Naive thymus-derived CD4-positive, alpha-beta T cell (primary cell): ENCODE measurements at regions not wholly inside any gene's neighbourhood (a gene's known extent, or its start where the extent isn't known, plus 50 kb on each side); places are given as distances from the start of the nearest gene placed in this dataset.

Experiments
- ATAC-seq: fragments of 150-1000 bp; cut with Tn5 transposase; 2 replicates; pipeline ENCODE4 v1.10.0; 2021; ENCODE audit warnings: mild to moderate bottlenecking, moderate library complexity
- CTCF ChIA-PET: fragments of 350-600 bp; sonication (Branson Sonifier 250); formaldehyde crosslinking; loops from one replicate; lab custom pipeline; 2021; ENCODE audit warnings: antibody characterized with exemption; lab: Charles Lee
- POLR2A ChIA-PET: fragments of 350-600 bp; sonication (Branson Sonifier 250); formaldehyde crosslinking; loops from one replicate; lab custom pipeline; 2021; ENCODE audit warnings: antibody characterized with exemption, inconsistent platforms; lab: Charles Lee
- DNase-seq, 9 donors: peaks; one replicate each; pipeline versions ENCODE4 v3.0.0 to v3.0.0-alpha.2; 2020 to 2022; ENCODE audit warnings: mixed read lengths in 1 of 9
- H3K27ac ChIP-seq: one replicate; pipeline ENCODE4 v1.7.0; 2013; ENCODE audit warnings: mild to moderate bottlenecking, low read depth, low read length, moderate library complexity
- H3K27me3 ChIP-seq, 2 donors: one replicate each; pipeline ENCODE4 v1.7.0; 2013; ENCODE audit warnings: low read length in 2 of 2, mild to moderate bottlenecking in 2 of 2, moderate library complexity in 2 of 2; ENCODE audit not compliant: control insufficient read depth in 2 of 2, insufficient read depth in 2 of 2
- H3K36me3 ChIP-seq, 3 experiments: 1 replicate in 2 of 3; 2 replicates in 1 of 3; pipeline ENCODE4 v1.7.0; 2013; ENCODE audit warnings: low read length in 3 of 3, mild to moderate bottlenecking in 3 of 3, moderate library complexity in 1 of 3; ENCODE audit not compliant: insufficient read depth in 3 of 3, control insufficient read depth in 2 of 3
- H3K4me1 ChIP-seq, 2 donors: one replicate each; pipeline ENCODE4 v1.7.0; 2013; ENCODE audit warnings: low read length in 2 of 2, mild to moderate bottlenecking in 2 of 2, moderate library complexity in 1 of 2; ENCODE audit not compliant: control insufficient read depth in 2 of 2, insufficient read depth in 2 of 2
- H3K4me3 ChIP-seq: 2 replicates; pipeline ENCODE4 v1.7.0; 2013; ENCODE audit warnings: mild to moderate bottlenecking, low read length
- H3K9me3 ChIP-seq, 3 experiments: 1 replicate in 2 of 3; 2 replicates in 1 of 3; pipeline ENCODE4 v1.7.0; 2013; ENCODE audit warnings: low read length in 3 of 3; ENCODE audit not compliant: control insufficient read depth in 2 of 3
- H3K27ac Mint-ChIP-seq, 9 donors: one replicate each; pipeline ENCODE4 v1.8.0; 2020 to 2022; ENCODE audit warnings: mixed read lengths in 9 of 9, mild to moderate bottlenecking in 8 of 9, moderate library complexity in 5 of 9, inconsistent platforms in 2 of 9
- H3K27me3 Mint-ChIP-seq, 5 donors: one replicate each; pipeline ENCODE4 v1.8.0; 2021 to 2022; ENCODE audit warnings: mixed read lengths in 5 of 5, mild to moderate bottlenecking in 1 of 5
- H3K36me3 Mint-ChIP-seq, 5 donors: one replicate each; pipeline ENCODE4 v1.8.0; 2020 to 2022; ENCODE audit warnings: mixed read lengths in 5 of 5, mild to moderate bottlenecking in 3 of 5, inconsistent platforms in 1 of 5
- H3K4me1 Mint-ChIP-seq, 7 donors: one replicate each; pipeline ENCODE4 v1.8.0; 2020 to 2022; ENCODE audit warnings: mixed read lengths in 7 of 7, mild to moderate bottlenecking in 3 of 7, inconsistent platforms in 1 of 7
- H3K4me3 Mint-ChIP-seq, 10 donors: one replicate each; pipeline ENCODE4 v1.8.0; 2020 to 2022; ENCODE audit warnings: mild to moderate bottlenecking in 10 of 10, mixed read lengths in 10 of 10, moderate library complexity in 6 of 10, inconsistent platforms in 2 of 10
- H3K9me3 Mint-ChIP-seq, 11 donors: one replicate each; pipeline ENCODE4 v1.8.0; 2020 to 2022; ENCODE audit warnings: mixed read lengths in 11 of 11, mild to moderate bottlenecking in 4 of 11, inconsistent platforms in 1 of 11, moderate library complexity in 1 of 11
- intact Hi-C, 2 donors: fragments of 100-400 bp; cut with micrococcal nuclease; formaldehyde crosslinking; loops; one replicate each; pipeline ENCODE4 v1.15.1; 2023

DNA sequence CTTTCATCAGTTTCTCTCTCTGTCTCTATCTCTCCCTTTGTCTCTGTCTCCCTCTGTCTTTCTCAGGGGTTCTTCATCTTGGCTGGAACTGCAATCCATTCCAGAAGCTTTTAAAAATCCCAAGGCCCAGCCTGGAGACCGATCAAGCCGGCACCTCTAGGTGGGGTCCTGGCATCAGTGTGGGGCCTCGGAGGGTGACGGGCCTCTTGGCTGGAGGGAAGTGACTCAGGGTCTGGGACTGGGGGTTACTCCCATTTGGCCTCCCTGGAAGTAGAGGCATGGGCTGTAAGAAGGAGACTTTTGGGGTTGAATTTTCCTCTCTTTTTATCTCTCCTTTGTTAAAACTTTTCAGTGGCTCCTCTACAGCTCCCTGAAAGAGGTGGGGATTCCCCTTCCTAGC, 52.8 kb upstream of the OTOF start:
- CTCF ChIA-PET: interaction anchor here (1.1 kb wide), 1 partner anchor 49 kb away, joined by 3 read pairs; no protein-coding TSS in a partner anchor
- Histone ChIP-seq H3K27me3 (no peaks in the 10 kb centered on the region), H3K4me1 (no peaks in the 10 kb centered on the region), H3K4me3 (no peak overlapping the region), H3K9me3 (no peaks in the 10 kb centered on the region), H3K36me3 (no peaks in the 10 kb centered on the region), H3K27ac (no peak overlapping the region)
- DNase-seq: no peak
- ATAC-seq: no peak
- H3K4me3 Mint-ChIP-seq: no peak overlapping the region
- no peak overlapping the region for H3K27ac Mint-ChIP-seq
- H3K9me3 Mint-ChIP-seq: peaks cover 0 to 2% (median 0%) of the 10 kb centered on the region in 11 donors
- POLR2A ChIA-PET: no interaction called here
- no peaks in the 10 kb centered on the region for H3K4me1 Mint-ChIP-seq
- peaks cover 0 to 5% (median 0%) of the 10 kb centered on the region in 5 donors for H3K27me3 Mint-ChIP-seq
- no peaks in the 10 kb centered on the region for H3K36me3 Mint-ChIP-seq
- intact Hi-C loops: no loop called here

DNA sequence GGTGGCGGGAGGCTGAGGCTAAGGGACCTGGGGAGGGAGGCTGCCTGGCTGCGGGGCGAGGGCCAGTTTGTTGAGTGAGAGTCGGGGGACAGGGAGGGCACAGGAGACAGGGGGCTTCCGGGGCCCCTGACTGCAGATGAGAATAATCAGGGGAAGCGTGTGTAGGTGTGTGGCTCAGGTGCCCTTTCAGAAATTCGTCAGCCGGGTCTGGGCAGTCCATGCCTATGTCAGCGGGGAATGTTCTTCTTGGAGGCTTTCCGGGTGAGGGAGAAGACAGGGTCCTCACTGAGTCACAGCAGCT, 52.3 kb upstream of the OTOF start:
- Mint-ChIP-seq H3K4me1 (no peaks in the 10 kb centered on the region), H3K27me3 (peaks cover 0 to 5% (median 0%) of the 10 kb centered on the region in 5 donors), H3K27ac (no peak overlapping the region), H3K36me3 (no peaks in the 10 kb centered on the region), H3K9me3 (no peaks in the 10 kb centered on the region), H3K4me3 (no peak overlapping the region)
- ATAC-seq: no peak
- Histone ChIP-seq H3K9me3 (no peaks in the 10 kb centered on the region), H3K36me3 (no peaks in the 10 kb centered on the region), H3K27me3 (no peaks in the 10 kb centered on the region), H3K4me3 (no peak overlapping the region), H3K4me1 (no peaks in the 10 kb centered on the region), H3K27ac (no peak overlapping the region)
- ChIA-PET POLR2A (no interaction called here), CTCF (no interaction called here)
- intact Hi-C loops: no loop called here
- DNase-seq: no peak

DNA sequence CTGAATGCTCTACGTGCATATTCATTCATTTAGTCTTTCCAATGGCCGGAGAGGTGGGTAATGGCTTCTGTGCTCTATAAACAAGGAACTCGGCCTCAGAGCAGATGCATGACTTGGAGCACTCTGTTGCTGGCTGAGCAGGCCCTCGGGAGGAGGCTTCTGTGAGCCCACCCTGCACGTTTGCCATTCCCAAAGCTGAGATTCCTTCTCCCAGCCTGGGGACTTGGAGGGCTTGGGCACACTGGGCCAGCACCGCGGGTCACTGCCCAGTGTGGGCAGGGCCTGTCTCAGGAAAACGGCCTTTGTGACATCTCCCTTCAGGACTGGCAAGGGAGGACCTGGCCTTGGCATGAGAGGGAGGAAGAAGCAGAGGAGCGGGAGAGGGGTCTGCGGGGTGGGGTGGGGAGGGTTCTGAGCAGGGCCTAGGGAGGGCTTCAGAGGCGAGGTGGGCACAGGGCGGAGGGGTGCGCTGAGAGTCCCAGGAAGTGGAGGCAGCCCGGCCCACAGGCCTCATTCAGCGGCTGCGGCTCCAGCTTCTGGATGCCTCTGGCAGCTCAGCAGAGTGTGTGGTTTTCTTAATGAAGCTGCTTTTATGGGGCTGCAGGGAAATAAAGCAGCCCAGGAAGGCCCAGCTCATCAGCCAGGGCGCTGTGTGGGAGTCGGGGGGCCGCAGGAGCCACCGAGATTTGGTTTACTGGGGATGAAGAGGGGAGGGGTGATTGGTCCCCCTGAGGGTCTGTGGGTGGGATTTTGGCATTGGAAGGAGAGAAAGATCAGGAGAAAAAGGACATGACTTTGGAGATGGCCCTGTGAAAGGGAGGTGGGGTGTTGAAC, 51.7 kb upstream of the OTOF start:
- H3K9me3 Mint-ChIP-seq: no peaks in the 10 kb centered on the region
- peaks cover 0 to 4% (median 0%) of the 10 kb centered on the region in 5 donors for H3K27me3 Mint-ChIP-seq
- no peak overlapping the region for H3K4me3 Mint-ChIP-seq
- H3K36me3 Mint-ChIP-seq: no peaks in the 10 kb centered on the region
- Histone ChIP-seq H3K36me3 (no peaks in the 10 kb centered on the region), H3K27ac (no peak overlapping the region), H3K4me3 (no peak overlapping the region), H3K9me3 (no peaks in the 10 kb centered on the region), H3K4me1 (no peaks in the 10 kb centered on the region), H3K27me3 (no peaks in the 10 kb centered on the region)
- ChIA-PET POLR2A (no interaction called here), CTCF (no interaction called here)
- ATAC-seq (no peak), DNase-seq (no peak)
- no peaks in the 10 kb centered on the region for H3K4me1 Mint-ChIP-seq
- intact Hi-C loops: no loop called here
- no peak overlapping the region for H3K27ac Mint-ChIP-seq

DNA sequence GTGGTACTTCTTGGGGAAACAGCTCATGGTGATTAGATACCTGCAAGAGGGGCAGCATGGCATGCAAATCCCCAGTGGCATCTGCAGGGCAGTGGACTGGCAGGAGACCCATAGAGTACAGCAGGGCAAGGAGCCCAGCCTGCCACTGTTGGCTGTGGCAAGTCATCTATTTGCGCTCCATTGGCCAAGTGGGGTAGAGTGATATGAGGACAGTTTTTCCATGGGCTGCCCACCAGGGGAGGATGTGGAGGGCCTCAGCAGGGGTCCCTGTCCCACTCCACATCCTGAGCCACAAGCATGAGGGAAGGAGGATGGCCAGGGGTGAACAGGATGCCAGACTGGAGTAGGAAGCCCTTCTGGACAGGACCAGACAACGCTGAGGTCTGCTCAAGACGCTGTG, 50.9 kb upstream of the OTOF start:
- no peaks in the 10 kb centered on the region for H3K9me3 ChIP-seq
- H3K27me3 ChIP-seq: no peaks in the 10 kb centered on the region
- H3K4me3 ChIP-seq: no peak overlapping the region
- DNase-seq (no peak), ATAC-seq (no peak)
- H3K4me3 Mint-ChIP-seq: no peak overlapping the region
- POLR2A ChIA-PET: no interaction called here
- H3K36me3 ChIP-seq: no peaks in the 10 kb centered on the region
- H3K27me3 Mint-ChIP-seq: peaks cover 0 to 3% (median 0%) of the 10 kb centered on the region in 5 donors
- H3K4me1 Mint-ChIP-seq: no peaks in the 10 kb centered on the region
- H3K27ac ChIP-seq: no peak overlapping the region
- intact Hi-C loops: no loop called here
- no peaks in the 10 kb centered on the region for H3K9me3 Mint-ChIP-seq
- H3K27ac Mint-ChIP-seq: no peak overlapping the region
- H3K4me1 ChIP-seq: no peaks in the 10 kb centered on the region
- H3K36me3 Mint-ChIP-seq: no peaks in the 10 kb centered on the region
- CTCF ChIA-PET: no interaction called here

- Histone ChIP-seq H3K27me3 (no peaks in the 10 kb centered on the region), H3K4me1 (no peaks in the 10 kb centered on the region), H3K27ac (no peak overlapping the region), H3K36me3 (no peaks in the 10 kb centered on the region), H3K4me3 (no peak overlapping the region), H3K9me3 (no peaks in the 10 kb centered on the region)
- Mint-ChIP-seq H3K4me3 (no peak overlapping the region), H3K9me3 (no peaks in the 10 kb centered on the region), H3K27ac (no peak overlapping the region), H3K4me1 (no peaks in the 10 kb centered on the region), H3K27me3 (peaks cover 0 to 3% (median 0%) of the 10 kb centered on the region in 5 donors), H3K36me3 (no peaks in the 10 kb centered on the region)
- DNase-seq (no peak), ATAC-seq (no peak)
- POLR2A ChIA-PET: no interaction called here
- CTCF ChIA-PET: no interaction called here
- intact Hi-C loops: no loop called here
Observed at GRCh38 chr2:26527726-26528585, 50.0 kb upstream of the OTOF start.
